NCI-H774 (cell line): ENCODE measurements at regions not wholly inside any gene's neighbourhood (a gene's known extent, or its start where the extent isn't known, plus 50 kb on each side); places are given as distances from the start of the nearest gene placed in this dataset.

Source experiments
- DNase-seq: peaks from one replicate; lab custom pipeline; 2025; lab: John Stamatoyannopoulos, UW

DNA sequence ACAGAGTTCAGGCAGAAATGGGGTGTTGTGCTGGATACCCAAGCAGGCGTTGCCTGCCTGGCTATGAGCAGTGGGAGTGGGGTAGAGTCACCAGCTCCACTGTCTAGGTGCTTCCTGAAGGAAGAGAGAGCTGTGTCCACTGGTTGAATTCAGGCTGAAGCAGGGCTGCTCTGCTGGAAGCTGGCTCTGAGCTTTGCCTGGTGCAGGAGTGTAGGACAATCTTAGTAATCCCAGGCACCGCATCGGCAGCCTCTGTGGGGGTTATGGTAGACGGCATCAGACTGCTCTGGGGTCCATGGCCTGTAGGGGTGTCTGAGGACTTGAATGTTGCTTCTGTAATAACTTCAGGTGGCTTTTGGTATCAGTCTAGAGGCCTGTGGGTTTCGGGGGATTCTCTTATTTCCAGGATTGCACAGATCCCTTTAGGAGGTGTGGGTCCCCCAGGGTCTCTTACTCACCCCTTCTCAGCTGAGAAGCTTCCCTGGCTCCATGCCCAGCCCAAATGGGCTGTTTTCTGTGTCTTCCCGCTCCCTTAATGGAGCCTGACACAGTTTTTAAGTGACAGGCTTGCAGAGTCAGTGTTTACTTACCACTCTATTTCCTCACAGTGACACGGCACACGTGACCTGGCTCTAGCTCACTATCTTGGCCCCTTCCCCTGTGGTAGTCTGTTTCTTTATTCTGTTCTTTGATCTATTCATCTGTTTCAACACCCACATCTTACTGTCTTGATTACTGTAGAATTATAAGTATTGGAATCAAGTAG, 644.3 kb downstream of the CBLN2 start:
- DNase-seq, result no peak

DNA sequence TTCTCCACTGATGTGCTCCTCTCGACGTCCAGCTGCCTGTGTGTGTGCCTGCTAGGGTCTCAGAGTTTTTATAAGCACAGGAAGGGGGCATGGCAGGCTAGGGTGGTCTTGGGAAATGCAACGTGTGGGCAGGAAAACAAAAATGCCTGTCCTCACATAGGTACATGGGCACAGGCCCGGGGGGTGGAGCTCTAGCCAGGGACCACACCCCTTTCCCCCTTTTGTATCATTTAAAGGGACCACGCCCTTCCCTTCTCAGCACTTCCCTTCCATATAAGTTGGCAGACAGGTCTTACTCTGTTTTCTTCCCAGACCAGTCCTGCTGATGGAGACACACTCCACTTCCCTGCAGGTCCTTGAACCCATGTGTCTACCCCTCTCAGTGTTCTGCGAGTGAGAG, 645.0 kb downstream of the CBLN2 start:
- DNase-seq, result no peak

DNA sequence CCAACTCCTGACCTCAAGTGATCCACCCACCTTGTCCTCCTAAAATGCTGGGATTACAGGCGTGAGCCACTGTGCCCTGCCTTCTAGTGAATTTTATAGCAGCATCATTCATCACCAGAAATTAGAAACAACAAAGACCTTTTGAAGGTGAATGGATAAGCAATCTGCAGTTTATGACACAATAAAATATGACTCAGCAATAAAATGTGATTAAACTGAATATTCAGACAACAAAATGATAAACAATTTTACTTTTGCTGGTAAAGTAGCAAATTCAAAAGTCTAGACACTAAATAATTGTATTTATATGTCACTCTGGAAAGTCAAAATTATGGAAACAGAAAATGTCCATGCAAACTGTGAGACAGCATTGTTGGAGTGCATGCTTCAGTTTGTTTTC, 656.6 kb downstream of the CBLN2 start:
- DNase-seq, result no peak

DNA sequence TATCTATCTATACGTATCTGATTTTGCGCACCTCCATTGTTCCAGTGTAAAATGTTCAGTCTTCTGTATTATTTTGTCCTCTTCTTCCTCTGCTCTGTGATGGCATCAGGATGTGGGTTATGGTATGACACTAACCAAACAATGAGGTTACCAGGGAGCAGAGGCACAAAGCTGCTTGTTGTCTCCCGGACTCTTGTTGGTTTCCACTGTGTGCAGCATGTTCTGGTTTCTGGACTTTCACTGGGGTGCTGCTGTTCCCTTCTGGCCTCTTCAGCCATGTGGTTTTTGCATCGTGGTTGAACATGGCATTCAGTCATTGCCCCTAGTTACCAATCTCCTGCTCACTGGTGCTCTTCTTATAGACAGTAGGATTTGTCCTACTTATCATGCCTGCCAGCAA, 665.9 kb downstream of the CBLN2 start:
- DNase-seq, result no peak

DNA sequence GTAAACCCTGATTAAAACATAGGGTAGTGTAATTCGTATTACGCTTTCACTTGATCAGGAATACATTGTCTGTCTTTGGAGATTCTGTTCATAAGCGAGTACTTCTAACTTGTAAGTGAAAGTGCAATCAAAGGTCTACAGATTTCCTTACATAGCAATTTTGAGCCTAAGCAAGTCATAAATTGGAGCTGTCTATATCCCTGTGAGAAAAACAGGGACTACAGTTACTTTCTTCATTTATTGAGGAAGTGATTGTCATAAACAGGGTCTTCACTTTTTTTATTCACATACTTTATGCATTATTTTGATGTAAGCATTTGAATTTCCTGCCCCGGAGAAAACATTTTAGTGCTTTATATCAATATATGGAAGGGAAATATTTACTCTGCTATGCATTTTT, 670.4 kb downstream of the CBLN2 start:
- DNase-seq, result no peak

GRCh38 chr18:71865888-71866287, 678.3 kb downstream of the CBLN2 start:
- no peak for DNase-seq

- no peak for DNase-seq
Measured at GRCh38 chr18:71850602-71851001, 693.5 kb downstream of the CBLN2 start.

DNA sequence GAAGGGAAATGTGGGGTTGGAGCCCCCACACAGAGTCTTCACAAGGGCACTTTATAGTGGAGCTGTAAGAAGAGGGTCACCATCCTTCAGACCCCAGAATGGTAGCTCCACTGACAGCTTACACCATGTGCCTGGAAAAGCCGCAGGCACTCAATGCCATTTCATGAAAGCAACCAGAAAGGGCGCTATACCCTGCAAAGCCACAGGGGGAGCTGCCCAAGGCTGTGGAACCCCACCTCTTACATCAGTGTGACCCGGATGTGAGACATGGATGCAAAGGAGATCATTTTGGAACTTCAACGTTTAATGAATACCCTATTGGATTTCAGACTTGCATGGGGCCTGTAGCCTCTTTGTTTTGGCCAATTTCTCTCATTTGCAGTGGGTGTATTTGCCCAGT, 694.7 kb downstream of the CBLN2 start:
- DNase-seq, result no peak

DNA sequence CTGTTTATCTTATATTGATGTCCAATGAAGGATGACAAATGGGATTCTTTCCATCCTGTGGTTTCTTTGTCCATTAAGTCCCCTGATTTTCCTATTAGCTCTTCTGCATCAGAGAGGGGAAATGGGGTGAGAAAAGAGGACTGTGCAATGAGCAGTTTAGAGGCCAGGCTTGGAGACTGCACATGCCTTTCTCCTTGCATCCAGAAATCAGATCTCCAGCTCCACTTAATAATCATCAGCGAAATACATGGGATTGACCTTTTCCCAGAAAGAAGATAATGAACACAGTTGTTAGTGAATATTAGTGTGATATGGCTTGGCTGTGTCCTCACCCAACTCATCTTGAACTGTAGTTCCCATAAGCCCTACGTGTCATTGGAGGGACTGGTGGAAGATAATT, 697.4 kb downstream of the CBLN2 start:
- DNase-seq, result no peak

GRCh38 chr18:71844814-71845213, 699.3 kb downstream of the CBLN2 start:
- DNase-seq, result no peak

DNA sequence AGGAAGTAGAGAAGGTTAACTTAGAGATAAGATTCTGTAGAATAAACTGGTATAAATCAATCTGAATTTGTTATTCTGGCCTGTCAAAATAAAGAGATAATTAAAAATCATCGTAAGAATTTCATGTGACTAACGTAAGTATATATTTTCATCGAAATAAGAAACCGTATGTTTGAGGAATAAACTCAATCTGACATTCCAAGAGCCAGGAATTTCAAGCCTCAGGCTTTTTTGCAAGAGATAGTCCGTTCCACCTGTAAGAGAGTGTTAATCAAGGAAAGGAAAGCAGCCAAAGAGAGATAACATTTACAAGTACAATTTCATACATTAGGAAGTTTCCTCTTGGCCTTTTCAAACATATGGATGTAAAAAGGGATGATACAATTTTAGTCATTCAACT, 701.5 kb downstream of the CBLN2 start:
- DNase-seq, result no peak

GRCh38 chr18:71837547-71837946, 706.6 kb downstream of the CBLN2 start:
- no peak for DNase-seq

GRCh38 chr18:71832946-71833617, 711.1 kb downstream of the CBLN2 start:
- no peak for DNase-seq

- DNase-seq, result no peak
Measured at GRCh38 chr18:71831039-71831438, 713.1 kb downstream of the CBLN2 start.

GRCh38 chr18:71827301-71827700, 716.8 kb downstream of the CBLN2 start:
- no peak for DNase-seq

GRCh38 chr18:71815305-71815704, 728.8 kb downstream of the CBLN2 start:
- no peak for DNase-seq

DNA sequence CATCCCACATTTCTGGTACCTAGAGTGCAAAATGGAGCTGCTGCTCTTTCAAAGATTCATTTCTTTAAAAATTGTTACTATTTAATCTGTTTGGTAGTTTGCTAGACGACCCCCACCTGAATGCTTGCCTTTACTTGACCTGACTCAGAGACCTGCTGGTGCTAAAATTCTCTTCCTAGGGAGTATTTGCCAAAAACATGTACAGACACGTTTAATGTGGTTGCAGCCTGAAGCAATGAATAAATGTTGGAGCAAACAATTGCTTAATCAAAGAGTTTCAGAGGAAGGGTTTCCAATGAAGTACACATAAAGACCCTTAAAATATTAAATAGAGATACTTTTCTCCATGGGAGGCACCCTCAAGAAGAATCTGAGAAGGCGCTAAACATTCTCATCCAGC, 734.4 kb downstream of the CBLN2 start:
- no peak for DNase-seq

- DNase-seq, result no peak
Measured at GRCh38 chr18:71808616-71809015, 735.5 kb downstream of the CBLN2 start.

DNA sequence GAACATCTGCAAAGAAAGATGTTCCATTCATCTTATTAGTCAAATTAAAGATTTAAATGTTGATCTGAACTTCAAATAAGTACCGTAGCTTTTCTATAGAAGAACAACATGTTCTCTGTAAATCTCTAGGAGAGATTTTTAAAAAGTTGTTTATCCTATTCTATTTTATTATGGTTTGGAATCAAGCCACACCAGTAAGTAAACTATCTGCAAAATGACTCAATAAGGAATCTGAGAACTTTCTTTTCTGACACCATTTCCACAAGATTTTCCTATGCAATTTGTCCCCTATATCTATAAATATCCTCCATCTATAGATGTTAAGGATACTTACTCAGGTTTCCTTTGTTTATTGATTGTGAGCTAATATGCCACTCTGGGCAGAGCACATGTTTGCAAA, 736.6 kb downstream of the CBLN2 start:
- DNase-seq, result no peak

GRCh38 chr18:71798986-71799673, 745.0 kb downstream of the CBLN2 start:
- DNase-seq, result no peak

GRCh38 chr18:71797554-71797953, 746.6 kb downstream of the CBLN2 start:
- DNase-seq, result no peak

- no peak for DNase-seq
Measured at GRCh38 chr18:71784777-71785176, 759.4 kb downstream of the CBLN2 start.

DNA sequence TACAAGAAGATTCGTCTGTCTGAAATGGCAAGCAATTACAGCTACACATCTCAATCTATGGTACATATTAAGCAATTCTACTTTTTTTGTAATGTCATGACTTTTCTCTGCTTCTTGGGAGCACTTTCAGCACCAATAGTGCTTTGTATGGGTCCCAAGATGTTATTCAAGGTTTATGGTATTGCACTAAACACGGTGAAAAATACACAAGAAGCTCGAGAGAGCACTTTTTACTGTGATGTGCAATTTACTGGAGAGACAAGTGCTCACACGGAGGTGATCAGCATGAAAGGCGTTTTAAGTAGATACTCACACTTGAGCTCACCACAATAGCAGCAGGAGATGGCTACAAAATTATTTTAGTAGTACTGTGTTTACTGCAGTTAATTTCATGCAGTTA, 783.6 kb downstream of the CBLN2 start:
- DNase-seq, result peak; percentile 21
